B cell (primary cell): ENCODE measurements at regions not wholly inside any gene's neighbourhood (a gene's known extent, or its start where the extent isn't known, plus 50 kb on each side); places are given as distances from the start of the nearest gene placed in this dataset.

Source experiments
- CTCF ChIP-seq: fragments of 200-600 bp; IDR thresholded peaks from one replicate; pipeline ENCODE4 v1.8.0; 2022; ENCODE audit warnings: antibody characterized with exemption, mild to moderate bottlenecking
- EZH2 ChIP-seq: IDR thresholded peaks from 2 replicates; pipeline ENCODE4 v1.6.1; 2012; ENCODE audit warnings: borderline replicate concordance, low read depth, mild to moderate bottlenecking, moderate library complexity, low read length; ENCODE audit not compliant: insufficient read depth, poor library complexity, severe bottlenecking

- TF ChIP-seq CTCF (no peak), EZH2 (no peak)
Observed at GRCh38 chr9:7258688-7259396, 501.1 kb downstream of the KDM4C start.
